Lung microvascular endothelial cell (primary cell): ENCODE measurements at regions not wholly inside any gene's neighbourhood (a gene's known extent, or its start where the extent isn't known, plus 50 kb on each side); places are given as distances from the start of the nearest gene placed in this dataset.

Experiments
- DNase-seq, 2 donors: peaks; one replicate each; pipeline versions ENCODE4 v3.0.0 to v3.0.0-alpha.2; 2010; ENCODE audit warnings: low read depth in 2 of 2

DNA sequence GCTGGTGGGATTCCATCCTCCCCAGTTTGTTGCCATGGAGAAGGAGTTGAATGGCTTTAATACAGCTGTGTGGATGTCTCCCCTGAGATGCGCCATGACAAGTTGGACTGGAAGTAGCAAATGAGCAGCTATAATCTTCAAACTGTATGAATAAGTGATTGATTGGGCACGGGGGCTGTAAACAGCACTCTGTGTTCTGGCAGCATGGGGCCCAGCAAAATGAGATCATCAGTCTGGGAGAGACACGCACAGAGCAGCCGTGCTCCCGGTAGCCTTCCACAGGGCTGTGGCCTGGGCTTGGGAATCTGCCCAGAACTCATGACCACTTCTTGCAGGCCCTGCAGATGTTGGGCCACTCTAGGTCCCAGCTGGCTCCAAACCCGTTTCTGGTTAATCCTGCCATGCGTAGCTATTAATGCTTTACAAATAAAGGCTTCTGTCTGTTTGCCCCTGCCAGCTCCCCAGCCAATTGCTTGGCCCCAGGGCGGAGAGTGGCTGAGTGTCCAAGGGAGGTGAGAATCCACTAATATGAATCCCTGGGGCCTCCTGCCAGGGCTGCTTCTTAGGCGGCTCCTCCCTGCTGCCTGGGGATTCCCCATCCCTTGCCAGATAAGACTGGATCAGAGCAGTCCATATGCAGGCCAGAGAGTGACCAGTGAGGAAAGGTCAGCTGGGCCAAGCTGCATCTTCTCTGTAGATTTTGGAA lies 642.9 kb downstream of the AJAP1 start:
- DNase-seq: no peak

DNA sequence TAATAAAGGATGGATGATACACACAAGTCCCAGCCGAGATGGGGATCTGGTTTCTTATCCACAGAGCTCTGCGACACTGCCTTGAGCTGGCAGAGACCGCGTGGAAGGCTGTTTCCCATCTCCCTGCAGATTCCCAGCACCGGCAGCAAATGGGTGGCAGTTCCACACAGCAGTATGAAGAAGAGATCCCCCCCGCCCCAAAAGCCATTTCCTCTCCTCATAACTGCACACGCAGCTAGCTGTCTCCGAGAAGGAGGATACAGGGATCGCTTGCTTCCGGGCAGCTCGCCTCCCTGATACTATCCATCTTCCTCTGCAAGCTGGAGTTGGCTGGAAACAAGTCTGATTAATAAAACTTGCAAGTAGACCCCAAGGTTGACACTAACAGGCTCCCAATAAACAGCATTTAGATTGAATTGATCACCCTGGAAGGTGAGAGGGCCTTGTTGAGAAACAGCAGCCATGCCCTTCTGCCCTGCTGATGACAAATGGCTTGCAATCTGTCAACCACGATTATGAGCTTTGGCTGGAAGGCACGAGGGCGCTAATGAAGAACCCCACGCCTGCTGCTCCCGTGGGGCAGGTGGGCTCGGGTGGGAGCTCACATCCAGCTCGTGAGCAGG lies 642.3 kb downstream of the AJAP1 start:
- no peak for DNase-seq

DNA sequence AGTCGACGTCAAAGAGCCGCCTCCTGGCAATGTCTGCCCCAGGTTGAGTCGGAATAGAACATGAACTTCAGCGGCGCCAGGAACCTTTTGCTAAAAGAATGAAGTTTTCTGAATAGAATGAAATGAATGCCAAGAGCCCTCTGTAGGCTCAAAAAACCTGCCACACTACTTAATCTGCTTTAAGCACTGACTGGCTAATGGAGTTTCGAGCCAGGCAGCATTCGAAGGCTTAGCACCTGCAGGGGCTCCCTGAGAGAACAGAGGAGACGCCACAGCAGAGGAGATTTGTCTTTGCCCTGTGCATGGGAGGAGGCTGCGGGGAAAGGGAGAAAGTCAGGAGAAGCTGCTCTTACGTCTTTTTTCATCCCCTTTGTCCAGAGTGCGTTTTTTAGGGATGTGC lies 641.7 kb downstream of the AJAP1 start:
- DNase-seq: no peak

DNA sequence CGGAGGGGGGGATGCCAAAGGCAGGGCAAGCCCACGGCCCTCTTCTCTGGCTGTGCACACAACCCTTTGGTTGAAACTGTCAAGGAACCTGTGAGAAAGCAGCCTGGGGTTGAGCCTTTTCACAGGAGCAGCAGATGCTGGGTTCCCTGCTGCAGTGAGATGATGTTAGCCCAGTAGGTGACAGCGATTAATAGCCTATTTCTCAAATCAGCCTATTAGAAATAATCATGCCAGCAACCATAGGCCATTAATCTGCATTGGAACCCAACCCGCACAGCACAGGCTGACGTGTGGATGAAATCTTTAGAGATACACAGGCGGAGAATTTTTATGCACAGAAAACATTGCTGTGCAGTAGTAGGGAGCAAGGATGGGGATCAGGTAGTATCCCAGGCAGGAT lies 637.5 kb downstream of the AJAP1 start:
- DNase-seq: no peak

DNA sequence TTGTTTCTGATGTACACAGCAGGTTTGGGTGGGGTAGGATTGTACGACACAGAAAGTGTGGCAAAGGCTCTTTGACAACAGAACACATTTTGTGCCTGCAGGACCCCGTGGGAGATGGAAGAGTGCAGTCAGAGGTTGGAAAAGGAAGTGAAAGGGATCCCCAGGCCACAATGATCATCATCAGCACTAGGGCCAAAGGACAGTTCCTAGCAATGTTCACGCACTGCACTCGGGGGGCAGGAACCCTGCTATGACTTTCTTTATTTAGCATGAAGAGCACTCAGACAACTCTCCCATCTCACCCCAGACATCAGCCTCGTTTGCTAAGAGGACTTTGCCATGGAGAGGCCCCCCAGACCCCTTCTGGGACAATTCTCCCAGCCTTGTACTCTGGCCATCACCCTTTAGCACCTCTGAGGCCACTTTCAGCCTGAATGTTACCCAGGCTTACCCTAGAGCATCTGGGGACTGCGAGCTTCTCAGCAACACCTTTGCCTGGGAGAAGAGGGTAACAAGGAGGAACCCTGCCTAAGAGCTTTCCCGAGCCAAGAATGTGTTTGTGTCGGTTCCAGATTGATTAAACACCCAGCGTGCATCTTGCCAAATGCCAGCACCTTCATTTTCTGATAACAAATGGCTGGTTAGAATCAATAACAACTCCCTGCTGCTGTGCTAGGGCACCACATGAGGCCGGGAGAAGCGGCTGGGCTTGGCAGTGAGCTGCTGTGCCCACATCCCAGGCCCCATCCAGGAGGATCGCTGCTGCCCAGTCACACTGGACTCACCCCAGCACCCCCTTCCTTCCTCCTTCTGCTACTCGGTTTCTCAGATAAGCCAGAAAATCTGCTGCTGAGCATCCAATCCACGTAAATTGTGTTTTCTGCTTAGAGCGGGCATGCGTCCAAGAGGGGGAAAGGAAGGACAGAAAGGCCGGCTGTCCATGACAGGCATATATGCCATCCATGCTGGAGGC lies 633.1 kb downstream of the AJAP1 start:
- DNase-seq: no peak

DNA sequence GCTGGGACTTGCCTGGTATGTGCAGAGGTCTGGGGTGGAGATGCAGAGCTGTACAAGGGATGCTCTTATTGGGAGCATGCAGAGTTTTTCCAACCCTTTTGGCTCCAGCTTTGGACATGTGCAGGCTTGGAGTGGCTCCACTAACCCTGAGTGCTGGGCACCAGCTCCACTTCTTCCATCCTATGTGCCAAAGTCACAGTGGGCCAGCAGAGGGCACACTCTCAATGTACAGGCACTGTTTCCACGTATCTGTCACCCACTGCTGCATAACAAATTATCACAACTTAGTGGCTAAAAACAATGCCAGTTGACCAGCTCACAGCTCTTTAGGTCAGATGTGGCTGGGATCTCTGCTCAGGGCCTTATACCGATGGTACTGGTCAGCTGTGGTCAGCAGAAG lies 631.8 kb downstream of the AJAP1 start:
- DNase-seq: no peak

DNA sequence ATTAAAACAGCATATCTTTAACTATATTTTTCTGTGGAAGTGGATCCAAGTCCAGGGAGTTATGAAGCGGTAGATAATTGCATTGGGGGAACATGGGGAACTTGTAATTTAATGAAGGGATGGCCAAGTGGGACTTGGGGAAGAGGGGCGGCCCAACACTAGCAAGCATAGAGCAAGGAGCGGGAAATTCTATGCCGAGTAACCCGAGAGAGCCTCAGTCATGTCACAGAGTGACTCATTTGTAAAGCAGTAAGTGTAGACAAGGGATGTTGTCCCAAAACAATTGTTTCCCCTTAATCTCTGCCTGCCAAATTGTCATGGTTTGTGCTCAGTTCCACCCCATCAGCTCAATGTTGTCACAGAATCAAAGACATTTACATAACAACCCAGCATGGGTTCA lies 620.1 kb downstream of the AJAP1 start:
- no peak for DNase-seq

DNA sequence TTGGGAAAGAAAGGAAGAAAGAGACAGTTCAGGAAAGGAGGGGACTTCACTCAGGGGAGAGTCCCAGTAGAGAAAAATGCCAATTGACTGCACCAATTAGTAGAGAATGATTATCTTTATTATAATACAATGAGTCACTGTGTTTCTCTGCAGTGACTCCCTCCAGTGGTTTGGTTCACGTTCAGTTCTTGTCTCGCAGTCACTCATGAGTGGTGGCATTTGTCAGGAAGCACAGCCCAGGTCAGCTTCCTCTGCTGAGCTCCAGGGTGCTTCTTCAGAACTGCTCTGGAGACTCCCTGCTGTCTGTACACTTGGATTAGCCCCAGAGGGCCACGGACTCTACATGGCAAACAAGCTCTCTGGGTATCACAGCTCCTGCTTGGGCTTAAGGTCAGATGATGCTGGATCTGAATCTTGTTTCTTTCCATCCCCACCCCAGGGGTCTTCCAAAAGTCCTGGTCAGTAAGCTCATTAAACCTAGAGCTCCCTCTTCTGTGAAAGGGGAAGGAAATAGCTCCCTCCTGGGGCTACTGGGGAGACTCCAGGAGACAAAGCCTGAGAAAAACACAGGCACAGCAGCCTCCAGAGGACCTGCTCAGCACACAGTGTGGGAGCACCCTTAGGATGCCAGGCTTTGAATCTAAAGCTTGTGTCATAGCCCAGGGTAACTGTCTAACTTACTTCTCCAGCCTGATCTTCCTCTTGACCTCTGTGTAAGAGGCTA lies 619.0 kb downstream of the AJAP1 start:
- DNase-seq: no peak

DNA sequence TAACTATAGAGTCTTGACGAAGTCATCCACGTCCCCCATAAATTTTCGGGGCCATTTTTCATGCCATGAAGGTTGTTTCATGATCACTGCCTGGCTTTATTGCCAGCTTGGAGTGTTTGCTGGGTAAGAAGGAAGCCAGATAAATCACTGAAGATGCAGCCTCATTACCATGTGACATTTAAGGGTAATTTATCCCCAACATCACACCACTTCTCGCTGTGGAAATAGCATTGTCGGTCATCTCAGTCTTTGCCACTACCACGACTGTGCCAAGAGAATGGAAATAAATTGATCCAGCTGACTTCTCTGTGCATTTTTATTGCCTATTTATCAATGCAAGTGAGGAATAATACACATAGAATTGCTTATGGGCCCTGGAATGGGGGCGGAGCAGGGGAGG lies 617.9 kb downstream of the AJAP1 start:
- no peak for DNase-seq

DNA sequence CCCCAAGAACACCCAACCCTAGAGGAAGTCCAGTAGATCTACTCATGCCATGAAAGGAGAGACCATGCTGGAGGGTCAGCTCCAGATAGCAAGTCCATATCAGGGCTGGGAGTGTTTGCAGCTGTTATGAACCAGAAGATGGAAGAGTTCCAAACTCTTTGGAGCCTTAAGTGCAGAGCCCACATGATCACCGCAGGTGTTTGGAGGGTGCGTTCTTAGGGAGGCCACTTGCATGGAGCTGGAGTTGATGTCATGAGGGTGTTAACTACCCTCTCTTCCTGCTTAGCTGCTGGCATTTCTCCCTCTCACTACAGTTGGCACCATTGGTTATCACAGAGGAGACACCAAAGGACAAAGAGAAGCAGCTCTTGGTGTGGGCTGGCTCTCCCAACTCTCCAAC lies 616.9 kb downstream of the AJAP1 start:
- DNase-seq: no peak

DNA sequence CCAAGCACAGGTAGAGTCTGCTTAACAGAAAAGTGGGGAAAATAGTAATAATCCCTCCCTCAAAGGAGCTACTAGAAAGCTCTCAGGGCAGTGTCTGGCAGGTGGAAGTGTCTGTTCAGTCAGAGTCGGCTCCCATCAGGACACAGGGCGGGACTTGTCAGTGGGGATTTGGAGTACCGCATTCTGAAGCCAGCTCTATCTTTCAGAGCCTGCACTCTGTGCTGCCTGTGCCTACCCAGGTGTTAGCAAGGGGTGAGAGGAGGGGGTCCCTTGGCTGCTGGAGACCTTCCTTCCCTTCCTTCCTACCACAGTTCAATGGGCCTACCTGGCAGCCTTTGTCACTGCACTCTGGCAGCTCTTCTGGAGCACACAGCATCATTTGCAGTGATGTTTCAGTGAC lies 615.5 kb downstream of the AJAP1 start:
- no peak for DNase-seq

DNA sequence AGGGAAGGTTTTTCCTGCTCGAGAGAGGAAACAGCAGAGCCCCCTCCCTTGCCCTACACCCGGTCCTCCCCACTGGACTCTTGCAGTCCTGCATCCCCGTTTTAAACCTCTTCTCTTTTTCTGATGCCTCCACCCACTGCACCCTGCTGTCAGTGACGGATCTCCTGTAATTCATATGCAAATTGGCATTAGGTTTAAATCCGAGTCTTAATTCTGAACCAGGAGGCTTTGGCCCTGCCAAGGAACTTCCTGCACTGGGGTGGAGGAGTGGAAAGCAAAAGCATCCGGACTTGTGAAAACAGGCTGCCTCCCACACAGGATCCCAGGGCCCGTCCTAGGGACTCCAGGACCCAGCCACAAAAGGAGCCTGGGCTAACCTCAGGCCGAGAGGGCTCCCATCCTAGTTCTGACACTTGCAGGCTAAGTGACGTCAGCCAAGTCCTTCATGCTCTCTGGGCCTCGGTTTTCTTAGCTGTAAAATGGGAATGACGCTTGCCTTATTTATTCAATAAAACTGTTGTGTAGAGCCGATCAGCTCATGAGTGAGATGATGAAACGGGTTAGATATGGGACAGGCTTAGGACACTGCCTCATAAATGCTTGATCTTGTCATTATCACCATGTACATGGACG lies 613.3 kb downstream of the AJAP1 start:
- no peak for DNase-seq

DNA sequence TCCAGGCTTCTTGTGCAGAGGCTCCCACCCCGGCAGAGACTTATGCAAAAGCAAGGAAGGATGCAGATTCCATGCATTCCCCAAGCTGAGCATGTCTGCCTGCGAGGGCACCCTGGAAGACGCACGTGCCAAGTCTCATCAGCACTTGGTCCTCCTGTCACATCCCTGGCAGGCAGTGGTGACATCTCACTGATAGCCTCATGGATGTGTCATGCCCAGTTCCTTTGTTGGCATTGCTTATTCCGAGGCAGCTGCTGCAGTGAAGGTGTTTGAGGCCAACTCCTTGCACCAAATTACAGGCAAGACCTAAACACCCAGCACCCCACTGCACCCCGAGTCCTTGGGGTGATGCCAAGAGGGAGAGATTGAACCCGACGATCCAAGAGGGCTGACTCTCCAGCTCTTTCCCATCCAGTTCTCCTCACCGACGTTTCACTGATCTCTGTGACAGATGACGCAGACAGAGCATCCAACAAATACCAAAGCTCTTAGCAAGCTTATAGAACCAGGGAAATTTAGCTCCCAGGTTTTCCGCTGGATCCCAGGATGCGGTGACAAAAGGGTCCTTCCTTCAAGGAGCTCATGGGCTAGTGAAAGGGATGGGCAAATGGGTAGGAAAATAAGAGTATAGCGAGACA lies 611.1 kb downstream of the AJAP1 start:
- no peak for DNase-seq

DNA sequence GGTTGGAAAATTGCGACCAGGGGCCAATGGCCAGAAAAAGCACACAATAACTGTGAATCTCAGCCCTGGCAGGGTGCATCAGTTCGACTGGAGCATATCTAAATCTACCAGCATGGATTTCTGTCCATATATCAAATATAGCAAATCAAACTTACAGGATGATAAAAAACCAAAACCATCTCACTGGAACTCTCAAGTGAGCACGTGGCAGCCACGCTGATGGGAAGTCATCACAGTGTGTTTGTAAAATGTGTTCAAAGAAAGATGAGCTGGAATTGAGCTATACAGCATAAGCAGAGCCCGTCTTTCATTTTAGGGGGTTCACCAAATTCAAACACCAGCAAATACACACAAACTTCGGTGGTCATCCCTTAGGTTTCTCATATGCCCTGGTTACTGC lies 610.1 kb downstream of the AJAP1 start:
- no peak for DNase-seq

DNA sequence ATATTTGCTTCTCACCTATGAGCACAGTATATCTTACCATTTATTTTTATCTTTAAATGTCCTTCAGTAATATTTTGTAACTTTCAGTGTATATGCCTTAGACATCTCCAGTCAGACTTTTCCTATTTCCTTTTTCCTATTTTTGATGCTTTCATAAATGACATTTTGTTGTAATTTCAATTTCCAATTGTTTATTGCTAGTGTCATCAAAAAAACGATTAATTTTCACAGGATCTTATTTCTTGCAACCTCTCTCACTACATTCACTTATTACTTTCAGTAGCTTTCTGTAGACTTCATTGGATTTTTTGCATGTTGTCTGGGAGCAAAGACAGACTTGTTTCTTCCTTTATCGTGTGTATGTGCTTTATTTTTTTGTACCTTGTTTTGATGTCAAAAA lies 602.4 kb downstream of the AJAP1 start:
- DNase-seq: no peak

DNA sequence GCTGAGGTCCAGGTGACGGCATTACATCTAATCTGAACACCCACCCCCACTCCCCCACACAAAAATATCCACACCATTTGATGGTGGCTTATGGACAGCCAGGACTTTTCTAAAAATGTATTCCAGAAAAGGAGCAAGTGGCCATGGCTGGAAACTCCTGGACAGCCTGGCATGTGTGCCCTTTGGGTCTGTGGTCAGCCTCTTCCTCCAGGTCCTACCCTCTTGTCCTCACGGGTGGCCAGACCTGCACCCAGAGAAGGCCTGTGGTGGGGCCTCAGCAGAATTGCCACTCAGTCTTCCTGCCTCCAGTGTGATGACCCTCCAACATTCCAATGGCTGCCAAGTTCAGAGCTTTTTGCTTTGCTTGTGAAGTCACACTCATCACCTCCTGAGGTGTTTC lies 600.6 kb downstream of the AJAP1 start:
- DNase-seq: no peak

DNA sequence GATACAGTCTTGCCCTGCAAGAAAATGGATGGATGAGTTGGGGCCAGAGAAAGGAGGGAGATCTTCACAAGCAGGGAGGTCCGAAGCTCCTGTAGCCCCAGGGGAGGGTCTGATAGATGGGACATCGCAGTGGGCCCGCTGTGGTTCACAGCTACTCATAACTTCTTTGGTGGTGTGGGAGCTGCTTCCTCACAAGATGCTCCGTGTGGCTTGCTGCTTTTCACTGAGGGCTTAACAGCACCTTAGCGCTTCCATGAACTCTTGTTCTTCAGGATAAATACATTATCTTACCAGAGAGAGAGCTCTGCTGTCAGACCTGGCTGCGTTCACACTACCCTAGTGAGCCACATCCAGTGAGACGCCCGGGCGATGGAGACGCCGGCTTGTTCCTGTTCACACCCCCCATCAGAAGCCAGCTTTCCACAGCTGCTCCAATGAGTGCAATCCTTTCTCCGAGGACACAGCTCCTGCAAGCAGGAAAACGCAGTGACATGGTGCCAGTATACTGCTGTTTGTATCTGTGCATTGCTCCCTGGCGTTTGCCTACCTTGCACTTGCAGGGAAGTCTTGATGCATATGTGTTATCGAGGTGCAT lies 599.8 kb downstream of the AJAP1 start:
- DNase-seq: no peak

DNA sequence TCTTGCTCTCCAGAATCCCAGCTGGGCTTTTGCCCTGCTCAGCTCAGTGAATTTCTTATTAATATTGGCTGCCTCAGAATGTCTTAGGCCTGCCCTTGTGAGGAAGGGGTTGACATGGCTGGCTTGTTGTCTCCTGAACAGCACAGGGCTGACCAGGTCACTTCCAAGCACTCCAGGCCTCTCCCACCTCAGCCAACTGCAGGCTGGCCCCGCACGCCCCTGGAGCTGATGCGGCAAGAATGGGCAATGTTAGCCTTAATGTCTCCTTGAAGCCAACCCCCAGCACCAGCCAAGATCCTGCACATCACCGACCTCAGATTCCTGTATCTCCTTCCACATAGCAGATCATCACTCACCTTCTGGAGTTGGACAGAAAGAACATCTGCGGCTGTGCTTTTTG lies 598.6 kb downstream of the AJAP1 start:
- no peak for DNase-seq

DNA sequence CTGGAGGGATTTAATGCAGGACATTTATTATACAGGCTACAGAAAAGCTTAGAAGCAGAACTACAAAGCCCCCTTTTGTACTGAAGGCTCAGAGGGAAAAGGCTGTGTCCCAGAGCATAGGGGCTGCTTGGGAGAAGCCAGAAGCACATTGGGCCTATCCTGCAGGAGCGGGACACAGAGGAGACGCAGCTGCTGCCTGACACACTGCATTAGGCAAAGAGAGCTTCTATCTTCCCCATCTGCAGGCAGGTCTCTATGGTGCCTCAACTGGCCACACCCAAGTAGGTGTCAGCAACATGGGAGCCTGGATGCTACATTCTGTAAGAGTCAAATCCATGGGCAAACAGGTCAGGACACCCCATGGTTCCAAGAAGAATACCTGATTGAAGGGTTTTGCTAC lies 595.9 kb downstream of the AJAP1 start:
- DNase-seq: no peak

DNA sequence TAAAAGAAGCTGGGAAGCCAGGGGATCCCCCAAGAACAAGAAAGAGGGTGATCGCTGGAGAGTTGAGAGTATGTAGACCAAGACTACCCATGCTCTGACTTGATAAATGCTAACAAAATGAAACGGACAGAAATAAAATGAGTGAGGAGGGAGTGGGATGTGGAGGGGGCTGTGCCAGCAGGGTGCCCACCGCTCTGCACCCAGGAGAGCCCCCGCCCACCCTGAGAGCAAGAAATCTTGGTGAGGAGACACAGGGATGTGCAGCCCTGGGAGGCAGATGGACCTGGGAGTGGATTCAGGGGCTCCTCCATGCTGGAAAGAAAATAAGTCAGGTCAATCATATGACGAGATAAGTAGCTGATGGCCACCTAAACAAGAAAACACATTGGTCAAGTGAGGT lies 590.9 kb downstream of the AJAP1 start:
- no peak for DNase-seq
